A549 (cell line): ENCODE measurements at regions not wholly inside any gene's neighbourhood (a gene's known extent, or its start where the extent isn't known, plus 50 kb on each side); places are given as distances from the start of the nearest gene placed in this dataset.

Experiments used
- ATAC-seq, 2 experiments: fragments of 200-7000 bp in 1 of 2; fragments of >200 bp in 1 of 2; cut with Nextera tagmentation in 1 of 2; cut with Tn5 transposase in 1 of 2; 3 replicates each; pipeline versions ENCODE4 v1.8.0 to v1.9.1; 2018 to 2020; ENCODE audit warnings: mild to moderate bottlenecking in 1 of 2, moderate library complexity in 1 of 2
- CTCF ChIA-PET: fragments of 300-600 bp; sonication (Branson Sonifier 250); formaldehyde crosslinking; extraction: SDS; loops from one replicate; lab custom pipeline; 2021; ENCODE audit warnings: antibody characterized with exemption, inconsistent platforms; lab: Yijun Ruan, JAX
- POLR2A ChIA-PET: fragments of 350-600 bp; formaldehyde crosslinking; extraction: SDS; loops from one replicate; lab custom pipeline; 2021; ENCODE audit warnings: antibody characterized with exemption, inconsistent platforms; lab: Yijun Ruan, JAX
- DNase-seq, 2 experiments: peaks; one replicate each; pipeline versions ENCODE4 v3.0.0 to v3.0.0-alpha.2; 2011 to 2016; ENCODE audit warnings: low read depth in 1 of 2, low spot score in 1 of 2
- FAIRE-seq: peaks from 2 replicates; lab custom pipeline; 2011; peaks lifted over from hg19 to GRCh38; lab: Jason Lieb, UNC
- H3K27ac ChIP-seq, 2 experiments: fragments of >200 bp; sonication (Bioruptor Twin); formaldehyde crosslinking; 3 replicates each; pipeline ENCODE4 v1.5.1; 2016 to 2017
- H3K4me1 ChIP-seq: fragments of >200 bp; sonication (Bioruptor Twin); formaldehyde crosslinking; 3 replicates; pipeline ENCODE4 v1.6.1; 2016
- H3K4me2 ChIP-seq: fragments of >200 bp; sonication (Bioruptor Twin); formaldehyde crosslinking; 3 replicates; pipeline ENCODE4 v1.6.1; 2016
- H3K4me3 ChIP-seq: fragments of >200 bp; sonication (Bioruptor Twin); formaldehyde crosslinking; 3 replicates; pipeline ENCODE4 v1.5.1; 2016
- H3K9me3 ChIP-seq: fragments of >200 bp; sonication (Bioruptor Twin); formaldehyde crosslinking; 3 replicates; pipeline ENCODE4 v1.6.1; 2016
- CEBPB ChIP-seq, 2 experiments: fragments of >200 bp in 1 of 2; sonication (Bioruptor Twin) in 1 of 2; formaldehyde crosslinking in 1 of 2; IDR thresholded peaks; 2 replicates each; pipeline ENCODE4 v1.6.1; 2012 to 2016
- CHD2 ChIP-seq: fragments of 150-350 bp; IDR thresholded peaks from 2 replicates; pipeline ENCODE4 v1.6.1; 2014; ENCODE audit warnings: low read length; ENCODE audit not compliant: partially characterized antibody
- EHMT2 ChIP-seq: fragments of 200-600 bp; sonication (generic); IDR thresholded peaks from 2 replicates; pipeline ENCODE4 v1.6.1; 2016; ENCODE audit warnings: antibody characterized with exemption, low read depth, mild to moderate bottlenecking, moderate library complexity
- GATA3 ChIP-seq: IDR thresholded peaks from 2 replicates; pipeline ENCODE4 v1.6.1; 2012; ENCODE audit warnings: borderline replicate concordance
- HDAC2 ChIP-seq: fragments of 200-600 bp; sonication (generic); IDR thresholded peaks from 2 replicates; pipeline ENCODE4 v1.6.1; 2016
- HOXA7 ChIP-seq: fragments of 250-450 bp; sonication (Bioruptor Pico); IDR thresholded peaks from 2 replicates; pipeline ENCODE4 v1.5.0; 2020; ENCODE audit warnings: mild to moderate bottlenecking, moderate library complexity
- HOXB13 ChIP-seq: fragments of 250-450 bp; sonication (Bioruptor Pico); IDR thresholded peaks from 2 replicates; pipeline ENCODE4 v1.5.0; 2020; ENCODE audit warnings: low read depth, mild to moderate bottlenecking, moderate library complexity
- JUNB ChIP-seq: fragments of >200 bp; sonication (Bioruptor Twin); formaldehyde crosslinking; IDR thresholded peaks from 2 replicates; pipeline ENCODE4 v1.6.1; 2016
- KDM5A ChIP-seq: fragments of 200-600 bp; sonication (generic); IDR thresholded peaks from 2 replicates; pipeline ENCODE4 v1.6.1; 2016; ENCODE audit warnings: antibody characterized with exemption, mild to moderate bottlenecking
- MAX ChIP-seq: IDR thresholded peaks from 2 replicates; pipeline ENCODE4 v1.6.1; 2012
- MYC ChIP-seq: IDR thresholded peaks from 2 replicates; pipeline ENCODE4 v1.6.1; 2012; ENCODE audit warnings: mild to moderate bottlenecking, inconsistent platforms, low read length, improper control_type of control experiment, borderline replicate concordance
- NPAS2 ChIP-seq: fragments of 250-450 bp; sonication (Bioruptor Pico); IDR thresholded peaks from 2 replicates; pipeline ENCODE4 v1.8.0; 2022; ENCODE audit warnings: mild to moderate bottlenecking, moderate library complexity, borderline replicate concordance
- PHF8 ChIP-seq: fragments of 200-600 bp; sonication (generic); IDR thresholded peaks from 2 replicates; pipeline ENCODE4 v1.6.1; 2016; ENCODE audit warnings: low read depth, mild to moderate bottlenecking, antibody characterized with exemption, moderate library complexity, borderline replicate concordance
- POLR2A ChIP-seq: IDR thresholded peaks from 2 replicates; pipeline ENCODE4 v1.6.1; 2012; ENCODE audit warnings: mild to moderate bottlenecking, low read length
- POLR2AphosphoS2 ChIP-seq: conservative IDR thresholded peaks from 2 replicates; pipeline ENCODE4 v1.6.1; 2012; ENCODE audit warnings: low read length, improper control_type of control experiment, inconsistent platforms
- REST ChIP-seq: fragments of 200-600 bp; sonication (generic); IDR thresholded peaks from 2 replicates; pipeline ENCODE4 v1.6.1; 2016; ENCODE audit warnings: antibody characterized with exemption, mild to moderate bottlenecking, moderate library complexity
- TFCP2L1 ChIP-seq: fragments of 250-450 bp; sonication (Bioruptor Pico); IDR thresholded peaks from 2 replicates; pipeline ENCODE4 v1.5.0; 2021; ENCODE audit warnings: mild to moderate bottlenecking
- WGBS: methylation state at CpG from one replicate; pipeline ENCODE4 v1.1.6; 2017; ENCODE audit errors: missing lambda C conversion rate; 5-methylcytosine and 5-hydroxymethylcytosine counted together

- no peak for TF ChIP-seq REST
- TF ChIP-seq POLR2AphosphoS2: no peak
- no peak for TF ChIP-seq CHD2
- no peak for TF ChIP-seq POLR2A
- TF ChIP-seq EHMT2: no peak
- TF ChIP-seq KDM5A: no peak
These were observed 523.4 kb downstream of the FGF9 start (continued) for GRCh38 chr13:22194106-22194805.

- ATAC-seq (no peak), FAIRE-seq (no peak), DNase-seq (no peak)
- ChIA-PET CTCF (no interaction called here), POLR2A (no interaction called here)
- H3K27ac ChIP-seq: no peak overlapping the region
- H3K4me1 ChIP-seq: no peaks in the 10 kb centered on the region
- no peak overlapping the region for H3K4me3 ChIP-seq
- no peaks in the 10 kb centered on the region for H3K9me3 ChIP-seq
- WGBS: 47% methylated on average over 5 of the region's 5 CpGs
- TF ChIP-seq MYC (no peak), JUNB (no peak), GATA3 (no peak), CEBPB (IDR thresholded peaks at IDR 0.05) (no peak)
- H3K4me2 ChIP-seq: no peak overlapping the region
These were observed 524.9 kb downstream of the FGF9 start for GRCh38 chr13:22195726-22196125.

GRCh38 chr13:22196777-22197176 is 525.9 kb downstream of the FGF9 start:
- CTCF ChIA-PET: no interaction called here

GRCh38 chr13:22198001-22198400 is 527.1 kb downstream of the FGF9 start:
- Histone ChIP-seq H3K9me3 (no peaks in the 10 kb centered on the region), H3K4me3 (no peak overlapping the region), H3K27ac (no peak overlapping the region), H3K4me1 (no peaks in the 10 kb centered on the region), H3K4me2 (no peak overlapping the region)
- WGBS: 69% methylated on average over 4 of the region's 4 CpGs
- no peak for TF ChIP-seq HOXB13 (CRISPR knock-in tag)
- no peak for TF ChIP-seq HOXA7 (CRISPR knock-in tag)
- no peak for TF ChIP-seq MAX
- TF ChIP-seq HDAC2: no peak
- no peak for TF ChIP-seq NPAS2 (CRISPR knock-in tag)
- FAIRE-seq: no peak
- no peak for DNase-seq
- POLR2A ChIA-PET: no interaction called here
- no peak for ATAC-seq
- CTCF ChIA-PET: no interaction called here

More at GRCh38 chr13:22196777-22197176, 525.9 kb downstream of the FGF9 start:
- H3K27ac ChIP-seq: no peak overlapping the region
- H3K4me2 ChIP-seq: no peak overlapping the region
- DNase-seq (no peak), FAIRE-seq (no peak), ATAC-seq (no peak)
- TF ChIP-seq TFCP2L1 (CRISPR knock-in tag) (no peak), PHF8 (no peak), CHD2 (no peak)
- H3K9me3 ChIP-seq: no peaks in the 10 kb centered on the region
- H3K4me3 ChIP-seq: no peak overlapping the region
- H3K4me1 ChIP-seq: no peaks in the 10 kb centered on the region
- POLR2A ChIA-PET: no interaction called here
